CD4-positive, alpha-beta T cell treated with Interleukin-10 for 1 hour (primary cell): ENCODE measurements at regions not wholly inside any gene's neighbourhood (a gene's known extent, or its start where the extent isn't known, plus 50 kb on each side); places are given as distances from the start of the nearest gene placed in this dataset.
"Not testable (repeated sequence)": the region's sequence is repeated elsewhere in the genome, so short reads cannot be mapped to it uniquely, and the experiment has no call there.

Source experiments
- DNase-seq: peaks from one replicate; pipeline ENCODE4 v3.0.0-alpha.2; 2020

- DNase-seq, result not testable (repeated sequence)
These were observed 388.1 kb downstream of the GOLGA6L6 start for GRCh38 chr15:20153528-20153927.

- DNase-seq, result not testable (repeated sequence)
These were observed 392.9 kb downstream of the GOLGA6L6 start for GRCh38 chr15:20148679-20149078.

- DNase-seq, result not testable (repeated sequence)
These were observed 393.6 kb downstream of the GOLGA6L6 start for GRCh38 chr15:20148008-20148407.

- DNase-seq, result not testable (repeated sequence)
These were observed 397.1 kb downstream of the GOLGA6L6 start for GRCh38 chr15:20144333-20145036.

GRCh38 chr15:20142906-20143305 is 398.7 kb downstream of the GOLGA6L6 start:
- DNase-seq, result not testable (repeated sequence)

- not testable (repeated sequence) for DNase-seq
These were observed 399.2 kb downstream of the GOLGA6L6 start for GRCh38 chr15:20142410-20142809.

- not testable (repeated sequence) for DNase-seq
These were observed 416.9 kb downstream of the GOLGA6L6 start for GRCh38 chr15:20124668-20125067.

- DNase-seq, result no peak
These were observed 435.6 kb downstream of the GOLGA6L6 start for GRCh38 chr15:20106026-20106425.

- DNase-seq, result not testable (repeated sequence)
These were observed 436.3 kb downstream of the GOLGA6L6 start for GRCh38 chr15:20105011-20105990.

GRCh38 chr15:20104551-20104950 is 437.0 kb downstream of the GOLGA6L6 start:
- DNase-seq, result not testable (repeated sequence)

- DNase-seq, result not testable (repeated sequence)
These were observed 438.7 kb downstream of the GOLGA6L6 start for GRCh38 chr15:20102862-20103261.

GRCh38 chr15:20102209-20102608 is 439.4 kb downstream of the GOLGA6L6 start:
- not testable (repeated sequence) for DNase-seq

- DNase-seq, result not testable (repeated sequence)
These were observed 440.3 kb downstream of the GOLGA6L6 start for GRCh38 chr15:20101281-20101680.

GRCh38 chr15:20100604-20101270 is 440.9 kb downstream of the GOLGA6L6 start:
- not testable (repeated sequence) for DNase-seq

- not testable (repeated sequence) for DNase-seq
These were observed 445.8 kb downstream of the GOLGA6L6 start for GRCh38 chr15:20095699-20096303.

GRCh38 chr15:20089541-20089940 is 452.1 kb downstream of the GOLGA6L6 start:
- not testable (repeated sequence) for DNase-seq

- not testable (repeated sequence) for DNase-seq
These were observed 457.6 kb downstream of the GOLGA6L6 start for GRCh38 chr15:20084026-20084425.

- DNase-seq, result not testable (repeated sequence)
These were observed 467.5 kb downstream of the GOLGA6L6 start for GRCh38 chr15:20074082-20074481.

GRCh38 chr15:20069043-20069442 is 472.6 kb downstream of the GOLGA6L6 start:
- DNase-seq, result not testable (repeated sequence)

GRCh38 chr15:20066173-20066572 is 475.4 kb downstream of the GOLGA6L6 start:
- DNase-seq, result not testable (repeated sequence)

- DNase-seq, result not testable (repeated sequence)
These were observed 476.1 kb downstream of the GOLGA6L6 start for GRCh38 chr15:20065508-20065907.

- not testable (repeated sequence) for DNase-seq
These were observed 478.4 kb downstream of the GOLGA6L6 start for GRCh38 chr15:20063167-20063566.
